Effector memory CD4-positive, alpha-beta T cell (primary cell): ENCODE measurements at regions not wholly inside any gene's neighbourhood (a gene's known extent, or its start where the extent isn't known, plus 50 kb on each side); places are given as distances from the start of the nearest gene placed in this dataset.

ENCODE experiments used
- DNase-seq, 3 donors: peaks; one replicate each; pipeline ENCODE4 v3.0.0-alpha.2; 2020
- H3K27ac ChIP-seq: 2 replicates; pipeline ENCODE4 v1.7.0; 2013; ENCODE audit warnings: mild to moderate bottlenecking, low read length, moderate library complexity; ENCODE audit not compliant: insufficient read depth, poor library complexity, severe bottlenecking
- H3K27me3 ChIP-seq: replicated peaks from 2 replicates; pipeline ENCODE4 v1.7.0; 2013; ENCODE audit warnings: mild to moderate bottlenecking, low read length; ENCODE audit not compliant: insufficient read depth, control insufficient read depth, poor library complexity, severe bottlenecking
- H3K36me3 ChIP-seq: 2 replicates; pipeline ENCODE4 v1.7.0; 2013; ENCODE audit warnings: mild to moderate bottlenecking, low read length, moderate library complexity; ENCODE audit not compliant: control insufficient read depth, insufficient read depth
- H3K4me1 ChIP-seq: 2 replicates; pipeline ENCODE4 v1.7.0; 2013; ENCODE audit warnings: low read length, mild to moderate bottlenecking; ENCODE audit not compliant: control insufficient read depth, insufficient read depth, poor library complexity, severe bottlenecking
- H3K4me3 ChIP-seq: 2 replicates; pipeline ENCODE4 v1.7.0; 2013; ENCODE audit warnings: low read length, low read depth, mild to moderate bottlenecking; ENCODE audit not compliant: insufficient read depth, poor library complexity, severe bottlenecking
- H3K9me3 ChIP-seq: 2 replicates; pipeline ENCODE4 v1.7.0; 2013; ENCODE audit warnings: mild to moderate bottlenecking, low read length, moderate library complexity; ENCODE audit not compliant: control insufficient read depth

DNA sequence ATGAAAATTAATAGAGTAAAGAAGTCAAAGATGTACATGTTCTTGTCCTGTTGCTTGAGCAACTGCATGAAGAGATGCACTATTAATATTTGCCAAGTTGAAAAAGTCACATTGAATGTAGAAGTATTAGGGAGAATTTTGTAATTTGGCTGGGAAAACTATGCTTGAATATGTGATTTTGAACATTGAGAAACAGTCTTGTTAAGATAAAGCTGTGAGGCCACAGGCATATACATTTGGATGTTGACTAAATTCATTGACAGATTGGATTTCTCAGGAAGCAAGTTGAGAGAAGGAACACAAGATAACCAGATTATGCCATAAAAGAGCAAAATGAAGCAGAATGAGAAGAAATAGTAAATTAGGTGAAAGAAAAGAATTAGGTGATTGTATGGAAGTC lies 1777.5 kb upstream of the PCDH7 start:
- H3K27ac ChIP-seq: no peak overlapping the region
- H3K4me3 ChIP-seq: no peak overlapping the region
- no peaks in the 10 kb centered on the region for H3K27me3 ChIP-seq
- no peaks in the 10 kb centered on the region for H3K4me1 ChIP-seq
- no peaks in the 10 kb centered on the region for H3K36me3 ChIP-seq
- no peaks in the 10 kb centered on the region for H3K9me3 ChIP-seq
- no peak for DNase-seq

DNA sequence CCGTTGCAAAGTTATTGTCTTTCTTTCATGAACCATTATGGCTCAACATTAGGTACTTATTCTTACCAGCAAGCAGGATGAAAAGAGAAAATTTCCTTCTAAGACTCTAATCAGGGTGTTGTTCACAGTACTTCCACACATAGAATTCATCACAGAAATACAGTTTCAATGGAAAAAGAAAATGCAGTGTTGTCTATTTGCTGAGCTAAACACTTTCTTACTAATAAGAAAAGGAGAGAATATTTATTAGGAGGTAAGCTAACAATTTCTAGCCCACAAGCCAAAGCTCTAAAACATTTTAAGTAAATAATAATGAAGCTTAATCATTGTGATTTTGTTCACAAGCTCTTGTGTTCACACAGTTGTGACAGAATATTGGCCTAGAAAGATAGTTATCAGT lies 1772.8 kb upstream of the PCDH7 start:
- Histone ChIP-seq H3K4me1 (no peaks in the 10 kb centered on the region), H3K27me3 (no peaks in the 10 kb centered on the region), H3K27ac (no peak overlapping the region), H3K36me3 (no peaks in the 10 kb centered on the region), H3K4me3 (no peak overlapping the region), H3K9me3 (no peaks in the 10 kb centered on the region)
- no peak for DNase-seq

DNA sequence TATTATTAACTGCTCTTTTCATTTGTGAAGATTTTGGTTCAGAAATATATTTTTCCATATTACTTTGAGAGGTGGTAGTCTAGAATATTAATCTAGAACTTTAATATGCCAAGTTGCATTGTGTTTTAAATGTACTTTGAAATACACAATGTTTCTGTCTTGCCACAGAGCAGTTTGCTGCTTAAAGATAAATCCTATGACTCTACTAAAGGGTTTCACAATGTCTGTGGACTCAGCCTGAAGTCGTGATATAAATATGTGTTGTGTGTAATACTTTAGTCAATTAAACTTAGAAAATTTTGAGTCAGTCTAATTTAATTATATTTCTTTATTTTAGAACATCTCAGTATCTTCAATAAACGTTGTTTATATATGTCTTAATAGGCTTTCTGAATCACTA lies 1771.7 kb upstream of the PCDH7 start:
- no peak for DNase-seq
- no peaks in the 10 kb centered on the region for H3K4me1 ChIP-seq
- H3K27me3 ChIP-seq: no peaks in the 10 kb centered on the region
- no peaks in the 10 kb centered on the region for H3K36me3 ChIP-seq
- no peaks in the 10 kb centered on the region for H3K9me3 ChIP-seq
- no peak overlapping the region for H3K4me3 ChIP-seq
- H3K27ac ChIP-seq: no peak overlapping the region

DNA sequence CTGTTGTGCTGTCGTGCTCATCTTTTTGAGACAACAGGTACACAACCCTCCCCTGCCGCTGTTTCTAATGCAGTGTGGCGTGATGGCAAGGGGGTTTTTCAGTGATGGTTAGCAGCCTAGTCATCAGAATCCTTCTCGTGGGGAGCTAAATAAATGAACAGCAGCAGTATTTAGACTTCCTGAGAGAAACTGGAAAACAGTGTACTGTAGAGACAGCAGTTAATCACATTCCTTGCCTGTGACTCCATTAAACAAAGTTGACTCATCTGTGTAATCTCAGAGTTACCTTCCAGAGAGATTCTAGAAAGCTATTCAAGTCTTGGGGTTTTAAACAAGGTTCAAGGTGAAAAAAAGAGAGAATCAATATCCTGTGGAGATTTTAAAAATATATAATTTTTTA lies 1753.2 kb upstream of the PCDH7 start:
- Histone ChIP-seq H3K4me1 (no peaks in the 10 kb centered on the region), H3K27me3 (no peaks in the 10 kb centered on the region), H3K27ac (no peak overlapping the region), H3K4me3 (no peak overlapping the region), H3K9me3 (no peaks in the 10 kb centered on the region), H3K36me3 (no peaks in the 10 kb centered on the region)
- no peak for DNase-seq

DNA sequence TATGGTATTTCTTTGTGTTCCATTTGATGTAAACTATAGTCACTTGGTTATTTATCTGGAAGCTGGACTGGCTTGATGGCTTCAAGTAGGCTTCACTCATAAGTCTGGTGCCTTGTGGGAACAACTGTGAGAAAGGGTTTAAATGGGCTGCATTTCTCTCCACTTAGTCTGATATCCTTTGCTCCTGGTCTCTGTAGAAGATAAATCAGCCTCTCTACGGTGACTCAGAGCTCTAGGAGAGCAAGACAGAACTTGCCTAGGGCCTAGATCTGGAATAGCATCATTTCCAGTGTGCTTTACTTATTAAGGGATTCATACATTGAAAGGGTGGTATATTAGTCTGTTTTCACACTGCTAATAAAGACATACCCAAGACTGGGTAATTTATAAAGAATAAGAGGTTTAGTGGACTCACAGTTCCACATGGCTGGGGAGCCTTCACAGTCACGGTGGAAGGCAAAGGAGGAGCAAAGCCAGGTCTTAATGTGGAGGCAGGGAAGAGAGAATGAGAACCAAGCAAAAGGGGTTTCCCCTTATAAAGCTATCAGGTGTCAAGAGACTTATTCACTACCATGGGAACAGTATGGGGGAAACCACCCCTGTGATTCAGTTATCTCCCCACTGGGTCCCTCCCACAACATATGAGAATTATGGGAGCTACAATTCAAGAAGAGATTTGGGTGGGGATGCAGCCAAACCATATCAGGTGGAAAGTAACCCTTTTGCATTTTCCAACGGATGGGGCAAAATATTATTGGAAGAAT lies 1746.4 kb upstream of the PCDH7 start:
- no peak for DNase-seq
- Histone ChIP-seq H3K27ac (no peak overlapping the region), H3K4me3 (no peak overlapping the region), H3K9me3 (no peaks in the 10 kb centered on the region), H3K36me3 (no peaks in the 10 kb centered on the region), H3K27me3 (no peaks in the 10 kb centered on the region), H3K4me1 (no peaks in the 10 kb centered on the region)

DNA sequence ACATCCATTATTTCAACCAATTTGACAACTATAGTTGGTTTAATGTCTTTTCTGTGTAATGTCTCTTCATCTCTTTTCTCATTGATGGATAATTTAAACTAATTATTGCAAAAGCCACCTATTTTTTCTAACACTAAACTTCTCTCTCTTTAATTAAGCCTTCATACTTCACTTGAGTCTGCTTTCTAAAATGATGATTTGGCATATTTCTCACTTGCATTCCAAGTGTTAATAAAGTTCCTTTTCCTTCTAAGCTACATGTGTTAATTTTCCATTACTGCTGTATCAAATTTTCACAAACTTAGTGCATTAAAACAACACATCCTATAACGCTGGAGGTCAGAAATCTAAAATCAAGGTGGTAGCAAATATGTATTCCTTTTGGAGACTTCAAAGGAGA lies 1743.8 kb upstream of the PCDH7 start:
- no peak for DNase-seq
- H3K4me1 ChIP-seq: no peaks in the 10 kb centered on the region
- no peaks in the 10 kb centered on the region for H3K9me3 ChIP-seq
- no peaks in the 10 kb centered on the region for H3K36me3 ChIP-seq
- H3K27ac ChIP-seq: no peak overlapping the region
- no peak overlapping the region for H3K4me3 ChIP-seq
- no peaks in the 10 kb centered on the region for H3K27me3 ChIP-seq

DNA sequence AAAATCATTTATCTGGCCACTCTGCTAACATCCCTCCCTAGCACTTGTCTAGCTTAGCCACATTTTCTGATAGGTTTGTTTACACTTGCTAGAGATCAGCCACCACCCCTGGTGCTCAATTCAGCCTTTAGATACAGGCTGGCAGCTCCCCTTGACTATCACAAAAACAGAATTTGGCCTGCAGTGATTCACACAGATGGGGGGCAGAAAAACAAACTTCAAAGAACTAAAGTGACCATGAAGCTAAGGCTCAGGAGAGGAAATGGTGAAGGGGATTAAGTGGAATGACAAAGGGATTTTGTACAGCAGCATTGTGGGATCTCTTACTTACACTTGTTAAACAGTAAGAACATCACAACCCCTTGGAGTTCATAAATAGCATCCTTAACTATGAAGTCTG lies 1718.0 kb upstream of the PCDH7 start:
- Histone ChIP-seq H3K9me3 (peaks cover 3% of the 10 kb centered on the region), H3K4me1 (no peaks in the 10 kb centered on the region), H3K27ac (no peak overlapping the region), H3K27me3 (no peaks in the 10 kb centered on the region), H3K4me3 (no peak overlapping the region), H3K36me3 (no peaks in the 10 kb centered on the region)
- DNase-seq: no peak

DNA sequence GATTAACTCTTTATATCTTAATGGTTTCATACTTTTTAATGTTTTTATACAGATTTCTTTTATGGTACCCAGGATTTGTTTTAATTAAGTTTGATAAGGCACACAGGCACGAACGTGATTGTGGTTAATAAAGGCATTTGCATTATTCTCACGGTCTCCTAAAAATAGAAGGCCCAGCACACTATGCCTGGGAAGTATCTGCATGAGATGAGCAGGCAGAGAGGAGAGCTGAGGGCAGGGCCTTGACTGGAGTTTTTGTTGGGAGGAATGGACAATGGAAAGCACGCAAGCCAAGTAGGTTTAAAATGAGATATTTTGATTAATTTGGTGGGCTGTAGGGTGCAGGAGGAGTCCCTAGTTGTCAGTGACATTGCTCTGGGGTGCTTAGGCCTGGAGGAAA lies 1714.3 kb upstream of the PCDH7 start:
- Histone ChIP-seq H3K36me3 (no peaks in the 10 kb centered on the region), H3K9me3 (peaks cover 3% of the 10 kb centered on the region), H3K4me1 (no peaks in the 10 kb centered on the region), H3K27ac (no peak overlapping the region), H3K4me3 (no peak overlapping the region), H3K27me3 (no peaks in the 10 kb centered on the region)
- DNase-seq: no peak

DNA sequence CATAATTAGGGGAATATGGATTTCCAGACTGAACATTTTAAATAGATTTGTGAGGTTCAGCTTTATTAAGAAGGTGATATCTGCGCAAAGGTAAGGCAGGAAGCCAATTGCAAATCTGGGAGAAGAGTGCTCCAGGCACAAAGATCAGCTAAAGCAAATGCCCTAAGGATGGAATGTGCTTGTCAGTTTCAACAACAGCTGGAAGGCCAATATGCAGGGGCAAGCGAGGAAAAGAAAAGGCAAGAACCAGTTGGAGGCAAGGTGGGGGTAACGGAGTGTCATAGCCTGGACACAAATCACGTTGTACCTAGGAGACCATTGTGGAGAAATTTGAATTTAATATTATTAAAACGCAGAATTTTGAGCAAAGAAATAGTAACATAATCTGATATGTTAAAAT lies 1710.3 kb upstream of the PCDH7 start:
- Histone ChIP-seq H3K4me1 (no peaks in the 10 kb centered on the region), H3K27ac (no peak overlapping the region), H3K27me3 (no peaks in the 10 kb centered on the region), H3K4me3 (no peak overlapping the region), H3K36me3 (no peaks in the 10 kb centered on the region), H3K9me3 (no peaks in the 10 kb centered on the region)
- no peak for DNase-seq

DNA sequence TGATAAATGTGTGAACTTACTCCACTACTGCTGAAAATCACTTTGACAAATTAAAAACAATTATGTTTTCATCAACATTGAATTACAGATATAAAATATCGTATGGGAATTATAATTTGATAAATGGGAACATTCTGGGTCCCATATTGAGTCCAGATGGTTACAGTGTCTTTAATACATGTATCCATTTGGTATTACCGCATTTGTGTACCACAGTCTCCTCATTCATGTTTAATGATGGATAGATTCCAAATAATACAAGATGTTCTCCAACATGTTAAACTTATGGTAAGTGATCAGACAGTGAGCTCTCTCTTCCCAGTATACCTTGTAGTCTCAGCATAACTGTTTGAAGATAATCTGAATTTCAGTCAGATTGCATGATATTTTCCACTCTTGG lies 1706.8 kb upstream of the PCDH7 start:
- no peak overlapping the region for H3K27ac ChIP-seq
- no peak overlapping the region for H3K4me3 ChIP-seq
- no peaks in the 10 kb centered on the region for H3K36me3 ChIP-seq
- no peaks in the 10 kb centered on the region for H3K27me3 ChIP-seq
- H3K9me3 ChIP-seq: no peaks in the 10 kb centered on the region
- DNase-seq: no peak
- H3K4me1 ChIP-seq: no peaks in the 10 kb centered on the region
